Stimulated activated CD8-positive, alpha-beta memory T cell treated with anti-CD3 and anti-CD28 coated beads, Interleukin-2, amount 100 ng/mL, for 1 hour (primary cell): ENCODE measurements at regions not wholly inside any gene's neighbourhood (a gene's known extent, or its start where the extent isn't known, plus 50 kb on each side); places are given as distances from the start of the nearest gene placed in this dataset.

Source experiments
- DNase-seq, 2 donors: peaks; one replicate each; pipeline ENCODE4 v3.0.0-alpha.2; 2020; ENCODE audit warnings: low read depth in 2 of 2

GRCh38 chr2:37471994-37472393 is 127.6 kb downstream of the QPCT start:
- no peak for DNase-seq

- no peak for DNase-seq
These were observed 128.5 kb downstream of the QPCT start for GRCh38 chr2:37472959-37473358.

GRCh38 chr2:37476411-37476810 is 132.0 kb downstream of the QPCT start:
- DNase-seq: no peak

GRCh38 chr2:37477921-37478320 is 133.5 kb downstream of the QPCT start:
- no peak for DNase-seq

GRCh38 chr2:37481244-37481643 is 136.8 kb downstream of the QPCT start:
- DNase-seq: no peak

- no peak for DNase-seq
These were observed 144.6 kb downstream of the QPCT start for GRCh38 chr2:37489041-37489456.

GRCh38 chr2:37489536-37489935 is 145.1 kb downstream of the QPCT start:
- no peak for DNase-seq

GRCh38 chr2:37493425-37493824 is 149.0 kb downstream of the QPCT start:
- no peak for DNase-seq

- DNase-seq: no peak
These were observed 154.7 kb downstream of the QPCT start for GRCh38 chr2:37499113-37499512.

- DNase-seq: no peak
These were observed 155.6 kb downstream of the QPCT start for GRCh38 chr2:37500031-37500430.

- no peak for DNase-seq
These were observed 156.7 kb downstream of the QPCT start for GRCh38 chr2:37501113-37501512.

GRCh38 chr2:37506407-37507050 is 162.1 kb downstream of the QPCT start:
- no peak for DNase-seq

- no peak for DNase-seq
These were observed 162.6 kb downstream of the QPCT start for GRCh38 chr2:37507051-37507410.

- DNase-seq: no peak
These were observed 163.3 kb downstream of the QPCT start for GRCh38 chr2:37507703-37508102.

- no peak for DNase-seq
These were observed 158.5 kb downstream of the CDC42EP3 start for GRCh38 chr2:37512971-37513370.

- no peak for DNase-seq
These were observed 147.6 kb downstream of the CDC42EP3 start for GRCh38 chr2:37523814-37524362.

GRCh38 chr2:37526323-37526722 is 145.1 kb downstream of the CDC42EP3 start:
- no peak for DNase-seq

GRCh38 chr2:37526856-37527255 is 144.6 kb downstream of the CDC42EP3 start:
- DNase-seq: no peak

GRCh38 chr2:37527361-37527760 is 144.1 kb downstream of the CDC42EP3 start:
- no peak for DNase-seq

- no peak for DNase-seq
These were observed 141.5 kb downstream of the CDC42EP3 start for GRCh38 chr2:37529830-37530415.

- DNase-seq: no peak
These were observed 138.9 kb downstream of the CDC42EP3 start for GRCh38 chr2:37532503-37532902.

GRCh38 chr2:37537316-37537715 is 134.1 kb downstream of the CDC42EP3 start:
- no peak for DNase-seq

- no peak for DNase-seq
These were observed 129.9 kb downstream of the CDC42EP3 start for GRCh38 chr2:37541516-37541915.
